ENCODE measurements at regions not wholly inside any gene's neighbourhood (a gene's known extent, or its start where the extent isn't known, plus 50 kb on each side); places are given as distances from the start of the nearest gene placed in this dataset.

DNA sequence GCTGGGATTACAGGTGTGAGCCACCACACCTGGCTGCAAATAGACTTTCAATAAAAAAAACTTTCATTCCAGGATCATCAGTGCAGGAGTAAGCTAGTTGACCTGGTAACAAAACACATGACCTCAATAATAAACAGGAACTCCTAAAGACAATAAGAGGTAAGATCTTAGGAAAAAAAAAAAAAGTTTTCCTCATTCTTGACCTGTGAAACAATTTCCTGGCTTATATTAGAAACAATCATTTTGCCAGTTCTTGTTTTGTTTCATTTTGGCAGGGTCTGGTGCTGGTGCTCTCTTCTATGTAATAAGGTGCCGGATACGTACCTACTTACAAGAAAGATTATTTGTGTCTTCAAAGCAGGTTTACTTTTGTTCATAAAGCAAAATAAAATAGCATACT lies 90.6 kb upstream of the AMN1 start:
- TF ChIP-seq, protein P1, sequence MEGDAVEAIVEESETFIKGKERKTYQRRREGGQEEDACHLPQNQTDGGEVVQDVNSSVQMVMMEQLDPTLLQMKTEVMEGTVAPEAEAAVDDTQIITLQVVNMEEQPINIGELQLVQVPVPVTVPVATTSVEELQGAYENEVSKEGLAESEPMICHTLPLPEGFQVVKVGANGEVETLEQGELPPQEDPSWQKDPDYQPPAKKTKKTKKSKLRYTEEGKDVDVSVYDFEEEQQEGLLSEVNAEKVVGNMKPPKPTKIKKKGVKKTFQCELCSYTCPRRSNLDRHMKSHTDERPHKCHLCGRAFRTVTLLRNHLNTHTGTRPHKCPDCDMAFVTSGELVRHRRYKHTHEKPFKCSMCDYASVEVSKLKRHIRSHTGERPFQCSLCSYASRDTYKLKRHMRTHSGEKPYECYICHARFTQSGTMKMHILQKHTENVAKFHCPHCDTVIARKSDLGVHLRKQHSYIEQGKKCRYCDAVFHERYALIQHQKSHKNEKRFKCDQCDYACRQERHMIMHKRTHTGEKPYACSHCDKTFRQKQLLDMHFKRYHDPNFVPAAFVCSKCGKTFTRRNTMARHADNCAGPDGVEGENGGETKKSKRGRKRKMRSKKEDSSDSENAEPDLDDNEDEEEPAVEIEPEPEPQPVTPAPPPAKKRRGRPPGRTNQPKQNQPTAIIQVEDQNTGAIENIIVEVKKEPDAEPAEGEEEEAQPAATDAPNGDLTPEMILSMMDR (IDR thresholded peaks at IDR 0.05; ENCODE audit: borderline replicate concordance, extremely low read depth, low read length, poor library complexity, severe bottlenecking) = no peak
- no peak for TF ChIP-seq EZH2 (IDR thresholded peaks at IDR 0.05; ENCODE audit: borderline replicate concordance, low read depth, low read length, severe bottlenecking)

Measured in DND-41 (cell line).